Neural progenitor cell (in vitro differentiated cells): ENCODE measurements at regions not wholly inside any gene's neighbourhood (a gene's known extent, or its start where the extent isn't known, plus 50 kb on each side); places are given as distances from the start of the nearest gene placed in this dataset.

ENCODE experiments used
- CTCF ChIP-seq: fragments of 200-600 bp; sonication (generic); IDR thresholded peaks from 2 replicates; pipeline ENCODE4 v1.5.1; 2017; ENCODE audit warnings: antibody characterized with exemption, mild to moderate bottlenecking
- EZH2 ChIP-seq: fragments of 200-600 bp; sonication (generic); IDR thresholded peaks from 2 replicates; pipeline ENCODE4 v1.6.1; 2017; ENCODE audit warnings: antibody characterized with exemption, mild to moderate bottlenecking, moderate library complexity

GRCh38 chr7:91526404-91526803 is 262.2 kb downstream of the FZD1 start:
- TF ChIP-seq CTCF (no peak), EZH2 (no peak)
